NCI-H2029 (cell line): ENCODE measurements at regions not wholly inside any gene's neighbourhood (a gene's known extent, or its start where the extent isn't known, plus 50 kb on each side); places are given as distances from the start of the nearest gene placed in this dataset.
"Not testable (repeated sequence)": the region's sequence is repeated elsewhere in the genome, so short reads cannot be mapped to it uniquely, and the experiment has no call there.

Experiments used
- DNase-seq: peaks from one replicate; lab custom pipeline; 2025; lab: John Stamatoyannopoulos, UW

- no peak for DNase-seq
Observed at GRCh38 chr4:116665716-116666115, 419.7 kb downstream of the TRAM1L1 start.

DNA sequence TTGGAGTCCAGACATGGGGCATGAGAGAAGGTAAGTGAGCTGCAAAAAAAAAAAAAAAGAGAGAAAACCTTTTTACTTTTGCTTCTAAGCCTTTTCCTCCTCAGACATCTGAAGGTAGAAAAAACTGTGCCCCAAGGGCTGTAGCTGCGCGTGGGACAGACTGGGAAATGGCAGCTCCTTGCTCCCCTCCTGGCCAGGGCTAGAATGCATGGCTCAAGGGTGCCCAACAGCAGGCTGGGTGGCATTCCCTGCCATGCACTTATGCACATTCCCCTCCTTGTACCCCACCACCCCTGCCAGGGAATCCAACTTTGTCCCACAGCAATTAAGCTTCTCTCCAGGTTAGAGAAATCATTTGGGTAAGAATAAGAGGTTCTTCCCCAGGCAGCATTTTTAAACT lies 421.2 kb downstream of the TRAM1L1 start:
- DNase-seq = no peak

GRCh38 chr4:116639070-116639577 lies 446.3 kb downstream of the TRAM1L1 start:
- DNase-seq = no peak

GRCh38 chr4:116638592-116638991 lies 446.8 kb downstream of the TRAM1L1 start:
- no peak for DNase-seq

DNA sequence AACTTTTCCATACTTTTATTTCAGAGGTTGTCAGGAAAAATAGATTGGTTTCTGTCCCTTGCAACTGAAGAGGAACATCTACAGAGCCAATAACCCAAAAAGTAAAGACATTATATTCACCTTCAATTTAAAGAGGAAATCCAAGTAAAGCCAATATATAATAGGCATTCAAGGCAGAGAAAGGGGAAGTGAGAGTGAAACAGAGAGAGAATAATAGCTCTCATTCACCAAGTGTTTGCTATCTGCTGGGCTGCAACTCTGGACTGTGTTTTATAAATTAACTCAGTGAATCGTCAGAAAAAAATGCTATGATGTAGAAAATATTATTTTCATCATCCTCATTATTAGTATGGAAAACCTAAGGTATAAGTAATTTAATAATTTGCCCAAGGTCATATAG lies 448.5 kb downstream of the TRAM1L1 start:
- DNase-seq = no peak

GRCh38 chr4:116632269-116632668 lies 453.1 kb downstream of the TRAM1L1 start:
- no peak for DNase-seq

DNA sequence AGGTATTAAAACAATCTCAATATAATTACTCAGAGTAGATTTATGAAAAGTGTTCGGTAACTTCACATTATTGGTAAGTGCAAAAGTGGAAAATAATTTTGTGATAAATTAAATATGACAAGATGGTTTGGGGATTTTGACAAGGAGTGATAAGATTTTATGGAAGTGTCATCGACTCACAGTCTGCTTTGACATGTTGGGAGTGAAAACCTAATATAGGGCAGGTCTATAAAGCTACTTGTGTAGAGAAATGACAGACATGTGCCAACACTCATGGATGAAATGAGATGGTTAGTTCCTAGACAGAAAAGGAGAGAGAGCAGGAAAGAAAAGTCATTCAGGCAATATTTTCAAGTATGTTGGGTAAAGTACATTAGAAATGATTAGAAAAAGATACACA lies 456.8 kb downstream of the TRAM1L1 start:
- no peak for DNase-seq

DNA sequence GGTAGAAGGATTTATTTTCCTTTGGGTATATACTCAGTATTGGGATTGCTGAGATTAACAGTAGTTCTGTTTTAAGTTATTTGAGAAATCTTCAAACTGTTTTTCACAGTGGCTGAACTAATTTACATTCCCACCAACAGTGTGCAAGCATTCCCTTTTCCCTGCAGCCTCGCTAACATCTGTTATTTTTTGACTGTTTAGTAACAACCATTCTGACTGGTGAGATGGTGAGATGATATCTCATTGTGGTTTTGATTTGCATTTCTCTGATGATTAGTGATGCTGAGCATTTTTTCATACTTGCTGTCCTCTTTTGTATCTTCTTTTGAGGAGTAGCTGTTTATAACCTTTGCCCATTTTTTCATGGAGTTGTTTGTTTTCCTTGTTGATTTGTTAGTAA lies 457.8 kb downstream of the TRAM1L1 start:
- no peak for DNase-seq

GRCh38 chr4:116619508-116619907 lies 465.9 kb downstream of the TRAM1L1 start:
- DNase-seq = not testable (repeated sequence)

- DNase-seq = no peak
Observed at GRCh38 chr4:116618638-116619037, 466.7 kb downstream of the TRAM1L1 start.

GRCh38 chr4:116603096-116603495 lies 482.3 kb downstream of the TRAM1L1 start:
- DNase-seq = no peak

DNA sequence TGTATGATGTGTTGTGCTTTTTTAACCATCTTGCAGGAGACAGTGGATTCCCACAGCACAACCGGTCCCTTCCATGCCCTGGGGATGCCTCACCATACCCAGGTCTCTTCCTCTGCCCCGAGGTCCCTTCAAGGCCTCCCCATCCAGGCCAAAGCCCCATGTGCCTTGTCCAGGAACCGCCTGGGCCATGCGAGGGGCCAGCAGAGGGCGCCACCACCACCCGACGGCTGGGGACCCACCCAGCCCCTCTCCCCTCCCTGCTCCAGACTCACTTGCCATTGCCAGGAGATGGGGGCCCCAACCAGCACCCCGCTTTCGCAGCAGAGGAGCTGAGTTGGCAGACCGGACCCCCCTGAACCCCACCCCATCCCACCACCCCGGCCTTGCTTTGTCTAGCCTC lies 485.5 kb downstream of the TRAM1L1 start:
- DNase-seq = no peak

DNA sequence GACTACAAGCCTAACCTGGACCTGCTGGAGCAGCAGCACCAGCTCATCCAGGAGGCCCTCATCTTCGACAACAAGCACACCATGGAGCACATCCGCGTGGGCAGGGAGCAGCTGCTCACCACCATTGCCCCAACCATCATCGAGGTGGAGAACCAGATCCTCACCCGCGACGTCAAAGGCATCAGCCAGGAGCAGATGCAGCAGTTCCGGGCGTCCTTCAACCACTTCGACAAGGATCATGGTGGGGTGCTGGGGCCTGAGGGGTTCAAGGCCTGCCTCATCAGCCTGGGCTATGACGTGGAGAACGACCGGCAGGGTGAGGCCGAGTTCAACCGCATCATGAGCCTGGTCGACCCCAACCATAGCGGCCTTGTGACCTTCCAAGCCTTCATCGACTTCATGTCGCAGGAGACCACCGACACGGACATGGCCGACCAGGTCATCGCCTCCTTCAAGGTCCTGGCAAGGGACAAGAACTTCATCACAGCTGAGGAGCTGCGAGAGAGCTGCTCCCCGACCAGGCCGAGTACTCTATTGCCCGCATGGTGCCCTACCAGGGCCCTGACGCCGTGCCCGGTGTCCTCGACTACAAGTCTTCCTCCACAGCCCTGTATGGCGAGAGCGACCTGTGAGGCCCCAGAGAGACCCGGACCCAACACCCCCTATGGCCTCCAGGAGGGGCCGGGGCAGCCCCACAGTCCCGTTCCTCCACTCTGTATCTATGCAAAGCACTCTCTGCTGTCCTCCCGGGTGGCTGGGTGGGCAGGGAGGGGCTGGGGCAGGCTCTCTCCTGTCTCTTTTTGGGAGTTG lies 486.2 kb downstream of the TRAM1L1 start:
- DNase-seq = no peak

DNA sequence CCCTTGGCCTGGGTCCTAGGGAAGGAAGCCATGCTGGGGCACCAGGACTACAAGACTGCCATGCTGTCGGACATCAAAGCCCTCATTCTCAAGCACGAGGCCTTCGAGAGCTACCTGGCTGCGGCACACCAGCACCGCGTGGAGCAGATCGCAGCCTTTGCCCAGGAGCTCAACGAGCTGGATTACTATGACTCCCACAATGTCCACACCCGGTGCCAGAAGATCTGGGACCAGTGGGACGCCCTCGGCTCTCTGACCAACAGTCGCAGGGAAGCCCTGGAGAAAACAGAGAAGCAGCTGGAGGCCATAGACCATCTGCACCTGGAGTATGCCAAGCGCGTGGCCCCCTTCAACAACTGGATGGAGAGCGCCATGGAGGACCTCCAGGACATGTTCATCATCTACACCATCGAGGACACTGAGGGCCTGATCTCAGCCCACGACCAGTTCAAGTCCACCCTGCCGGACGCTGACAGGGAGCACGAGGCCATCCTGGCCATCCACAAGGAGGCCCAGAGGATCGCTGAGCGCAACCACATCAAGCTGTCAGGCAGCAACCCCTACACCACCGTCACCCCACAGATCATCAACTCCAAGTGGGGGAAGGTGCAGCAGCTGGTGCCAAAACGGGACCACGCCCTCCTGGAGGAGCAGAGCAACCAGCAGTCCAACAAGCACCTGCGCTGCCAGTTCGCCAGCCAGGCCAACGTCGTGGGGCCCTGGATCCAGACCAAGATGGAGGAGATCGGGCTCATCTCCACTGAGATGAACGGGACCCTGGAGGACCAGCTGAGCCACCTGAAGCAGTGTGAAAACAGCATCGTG lies 487.0 kb downstream of the TRAM1L1 start:
- no peak for DNase-seq

- no peak for DNase-seq
Observed at GRCh38 chr4:116590648-116591047, 494.7 kb downstream of the TRAM1L1 start.

DNA sequence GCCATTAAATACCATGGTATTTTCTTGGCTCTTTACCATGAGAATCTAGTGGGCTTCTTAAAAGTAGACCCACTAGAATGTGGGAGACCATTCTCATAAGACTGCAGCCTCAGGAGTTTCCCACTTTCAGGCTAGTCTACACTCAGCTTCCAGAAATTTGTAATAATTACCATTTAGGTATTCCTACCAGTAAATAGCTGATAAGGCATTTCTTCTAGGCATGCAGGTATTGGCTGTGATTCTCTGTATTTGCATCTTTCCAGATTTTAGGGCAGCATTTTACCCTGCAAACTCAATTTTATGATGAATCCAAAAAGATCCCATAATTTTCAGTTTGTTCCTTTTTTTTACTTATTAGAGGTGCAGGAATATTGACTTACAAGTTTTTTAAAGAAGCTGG lies 496.6 kb downstream of the TRAM1L1 start:
- no peak for DNase-seq

GRCh38 chr4:116585246-116585645 lies 500.1 kb downstream of the TRAM1L1 start:
- DNase-seq = no peak

- DNase-seq = no peak
Observed at GRCh38 chr4:116577321-116577720, 508.1 kb downstream of the TRAM1L1 start.

GRCh38 chr4:116573540-116573939 lies 511.8 kb downstream of the TRAM1L1 start:
- DNase-seq = no peak

GRCh38 chr4:116561768-116562167 lies 523.6 kb downstream of the TRAM1L1 start:
- DNase-seq = no peak

DNA sequence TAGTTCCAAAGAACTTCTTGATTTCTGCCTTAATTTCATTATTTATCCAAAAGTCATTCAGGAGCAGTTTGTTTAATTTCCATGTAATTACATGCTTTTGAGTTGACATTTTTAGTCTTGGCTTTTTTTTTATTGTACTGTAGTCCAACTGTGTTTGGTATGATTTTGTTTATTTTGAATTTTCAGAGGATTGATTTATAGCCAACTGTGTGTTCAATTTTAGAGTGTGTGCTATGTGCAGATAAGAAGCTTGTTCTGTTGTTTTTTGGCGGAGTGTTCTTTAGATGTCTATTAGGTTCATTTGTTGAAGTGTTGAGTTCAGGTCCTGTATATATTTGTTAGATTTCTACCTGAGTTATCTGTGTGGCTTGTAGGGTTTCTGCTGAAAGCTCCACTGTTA lies 533.6 kb downstream of the TRAM1L1 start:
- no peak for DNase-seq

DNA sequence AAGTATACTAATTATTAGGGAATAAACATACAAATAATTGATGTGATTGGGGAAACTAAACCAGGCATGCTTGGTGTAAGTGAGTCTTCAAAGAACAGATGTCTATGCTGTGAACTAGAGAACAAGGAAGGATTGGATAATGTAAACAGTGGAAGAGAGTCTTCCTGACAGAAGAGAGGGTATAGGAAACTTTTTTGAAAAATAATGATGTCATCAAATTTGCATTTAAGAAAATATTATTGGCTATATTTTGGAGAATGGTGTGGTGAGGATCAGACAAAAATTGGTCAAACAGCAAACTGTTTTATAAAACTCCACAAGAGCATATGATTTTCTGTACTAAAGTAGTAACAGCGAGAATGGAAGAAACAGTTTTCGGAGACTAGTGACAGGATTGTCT lies 537.7 kb downstream of the TRAM1L1 start:
- no peak for DNase-seq

DNA sequence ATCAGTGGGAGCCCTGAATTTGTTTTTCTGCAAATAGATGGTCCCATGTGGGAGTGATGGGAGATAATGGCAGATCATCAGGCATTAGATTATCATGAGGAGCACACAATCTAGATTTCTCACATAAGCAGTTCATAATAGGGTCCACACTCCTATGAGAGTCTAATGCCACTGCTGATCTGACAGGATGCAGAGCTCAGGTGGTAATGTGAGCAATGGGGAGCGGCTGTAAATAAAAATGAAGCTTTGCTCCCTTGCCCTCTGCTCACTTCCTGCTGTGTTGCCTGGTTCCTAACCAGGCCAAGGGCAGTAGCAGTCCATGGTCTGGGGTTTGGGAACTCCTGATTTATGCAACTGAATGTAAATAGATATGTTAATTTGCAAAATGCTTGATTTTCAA lies 538.6 kb downstream of the TRAM1L1 start:
- no peak for DNase-seq
